ENCODE measurements at regions not wholly inside any gene's neighbourhood (a gene's known extent, or its start where the extent isn't known, plus 50 kb on each side); places are given as distances from the start of the nearest gene placed in this dataset.
"Not testable (repeated sequence)": the region's sequence is repeated elsewhere in the genome, so short reads cannot be mapped to it uniquely, and the experiment has no call there.

DNA sequence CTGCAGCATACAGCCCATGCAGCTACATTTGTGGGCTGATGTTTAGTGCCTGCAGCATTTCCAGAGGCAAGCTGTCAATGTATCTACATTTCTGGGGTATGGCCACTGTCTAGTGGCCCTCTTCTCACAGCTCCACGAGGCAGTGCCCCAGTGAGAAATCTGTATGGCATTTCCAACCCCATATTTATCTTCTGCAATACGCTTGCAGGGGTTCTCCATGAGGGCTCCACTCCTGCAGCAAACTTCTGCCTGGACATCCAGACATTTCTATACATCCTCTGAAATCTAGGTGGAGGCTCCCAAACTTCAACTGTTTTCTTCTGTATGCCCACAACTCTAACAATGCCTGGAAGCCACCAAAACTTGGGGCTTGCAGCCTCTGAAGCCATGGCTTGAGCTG lies 502.3 kb downstream of the C6orf118 start:
- no peak for DNase-seq

DNA sequence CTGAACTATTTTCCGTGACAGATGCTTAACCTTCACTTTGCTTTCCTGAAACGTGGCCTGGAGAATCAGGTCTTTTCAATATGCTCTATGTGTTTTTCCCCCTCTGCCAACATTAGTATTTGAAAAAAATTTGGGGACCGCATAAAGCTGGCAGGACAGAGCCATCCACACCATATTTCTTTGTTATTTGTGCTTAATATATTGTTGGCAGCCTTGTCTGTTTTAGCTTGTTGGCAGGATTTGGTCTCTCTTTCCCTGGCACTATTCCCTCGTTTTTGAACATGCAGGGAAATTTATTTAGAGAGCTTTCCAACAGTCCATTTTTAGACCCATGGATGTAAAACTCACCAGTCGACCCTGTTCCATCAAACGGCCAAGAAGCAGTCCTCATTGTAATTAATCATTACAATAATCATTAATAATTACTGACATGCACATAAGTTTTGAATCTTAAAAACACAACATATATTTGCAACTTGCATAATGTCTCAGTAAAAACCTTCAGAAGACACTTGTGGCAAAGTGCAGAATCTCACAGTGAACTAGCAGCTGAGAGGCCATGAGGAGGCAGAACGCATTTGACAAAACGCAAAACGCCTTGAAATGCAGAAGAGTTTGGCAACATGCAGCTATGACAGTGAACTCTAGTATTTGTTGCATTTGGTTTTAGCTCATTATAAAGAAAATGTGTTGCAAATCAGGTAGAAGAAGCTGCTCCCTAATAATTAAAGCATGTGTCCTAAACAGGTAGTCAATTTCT lies 514.2 kb downstream of the C6orf118 start:
- DNase-seq: no peak

DNA sequence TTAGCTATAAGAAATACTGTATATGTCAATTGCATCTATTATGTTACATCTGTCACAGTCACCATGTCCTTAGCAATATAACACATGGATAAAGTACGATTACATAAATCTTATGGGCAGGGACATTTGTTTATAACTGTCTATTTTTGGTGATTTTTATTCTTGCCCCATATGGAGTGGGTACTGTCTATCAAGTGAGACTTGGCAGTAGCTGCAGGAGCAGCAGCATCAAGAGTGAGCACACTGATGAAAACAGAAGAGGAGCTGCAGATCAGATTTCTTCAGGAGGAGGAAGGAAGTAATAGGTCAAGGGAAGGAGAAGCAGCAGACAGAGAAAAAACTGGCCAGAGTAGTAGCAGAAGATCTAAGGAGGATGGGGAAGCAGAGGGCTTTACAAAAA lies 516.7 kb downstream of the C6orf118 start:
- no peak for DNase-seq

DNA sequence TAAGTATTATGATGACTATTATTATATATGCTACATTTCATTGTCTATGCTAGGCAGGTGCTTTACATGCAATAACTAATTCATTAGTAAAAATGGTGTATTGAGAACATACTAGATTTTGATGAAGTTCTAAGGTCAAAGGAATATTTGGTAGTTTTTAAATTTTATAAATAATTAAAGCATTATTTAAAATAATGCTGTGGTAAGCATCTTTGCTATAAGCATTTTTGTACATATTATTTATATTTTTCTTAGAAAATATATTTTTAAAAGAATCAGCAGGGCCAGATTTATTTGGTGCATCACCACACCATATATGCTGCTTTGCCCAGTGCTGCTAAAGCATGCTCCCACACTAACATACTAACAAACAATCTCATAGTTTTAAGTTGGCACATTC lies 517.9 kb downstream of the C6orf118 start:
- DNase-seq: no peak

DNA sequence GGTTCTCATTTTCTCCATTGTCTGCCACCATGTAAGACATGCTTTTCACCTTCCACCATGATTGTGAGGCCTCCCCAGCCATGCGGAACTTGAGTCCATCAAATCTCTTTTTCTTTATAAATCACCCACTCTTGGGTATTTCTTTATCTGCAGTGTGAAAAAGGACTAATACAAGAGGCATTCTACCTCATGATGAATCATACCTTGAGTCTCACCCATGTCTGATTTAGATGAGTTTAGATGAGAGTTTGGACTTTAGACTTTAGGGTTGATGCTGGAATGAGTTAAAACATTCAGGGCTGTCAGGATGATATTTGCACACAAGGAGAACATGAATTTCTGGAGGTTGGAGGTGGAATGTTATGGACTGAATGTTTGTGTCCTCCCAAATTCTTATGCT lies 545.6 kb downstream of the C6orf118 start:
- DNase-seq: no peak

DNA sequence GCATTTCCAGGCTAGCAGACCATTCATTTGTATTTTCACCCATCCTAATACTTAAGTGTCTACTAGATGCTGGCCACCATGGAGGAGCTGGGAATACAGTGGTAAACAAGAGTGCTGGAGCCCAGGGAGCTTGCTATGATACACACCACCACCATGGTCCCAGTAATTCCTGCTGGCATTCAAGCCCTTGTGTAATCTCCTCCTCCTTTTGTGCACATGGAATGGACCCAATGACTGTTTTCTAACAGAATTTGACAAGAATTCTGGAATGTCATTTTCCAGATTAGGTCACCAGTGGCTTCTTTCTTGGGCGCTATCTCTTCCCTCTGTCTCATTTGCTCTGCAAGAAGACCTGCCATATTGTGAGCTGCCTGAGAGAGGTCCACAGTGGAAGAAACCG lies 552.0 kb downstream of the C6orf118 start:
- no peak for DNase-seq

DNA sequence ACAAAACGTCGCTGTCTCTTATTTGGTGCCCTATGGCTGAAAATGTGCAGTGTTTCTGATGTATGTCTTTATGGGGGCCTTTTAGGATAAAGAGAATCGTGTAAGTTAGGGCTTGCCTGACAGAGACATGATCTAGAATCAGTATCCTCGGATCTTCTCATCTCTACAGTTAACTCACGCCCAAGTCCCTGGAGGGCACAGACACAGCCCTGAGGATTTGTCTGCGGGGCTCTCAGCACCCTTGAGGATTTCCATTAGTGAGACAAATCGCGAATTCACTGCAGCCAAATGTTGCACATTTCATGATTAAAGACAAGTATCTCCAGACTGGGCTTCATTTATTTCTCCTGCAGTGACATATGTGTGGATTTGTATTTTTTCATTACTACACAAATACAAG lies 552.7 kb downstream of the C6orf118 start:
- DNase-seq: no peak

DNA sequence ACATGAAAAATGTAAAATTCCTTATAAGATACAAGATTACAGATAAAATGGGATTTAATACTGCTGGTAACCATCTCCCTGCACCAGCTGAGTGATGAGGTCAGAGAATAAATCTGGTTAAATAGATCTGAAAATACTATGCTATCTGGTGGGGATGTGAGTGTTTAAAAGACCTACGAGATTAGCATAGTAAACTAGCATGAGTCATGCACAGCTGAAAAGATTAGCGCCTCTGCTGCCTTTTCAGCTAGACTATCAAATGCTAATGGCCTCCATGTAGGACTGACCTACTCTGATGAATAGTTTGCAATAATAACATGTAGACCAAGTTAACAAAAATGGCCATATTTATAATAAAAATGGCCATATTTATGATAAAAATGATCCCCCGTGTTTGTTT lies 553.3 kb downstream of the C6orf118 start:
- DNase-seq: no peak

DNA sequence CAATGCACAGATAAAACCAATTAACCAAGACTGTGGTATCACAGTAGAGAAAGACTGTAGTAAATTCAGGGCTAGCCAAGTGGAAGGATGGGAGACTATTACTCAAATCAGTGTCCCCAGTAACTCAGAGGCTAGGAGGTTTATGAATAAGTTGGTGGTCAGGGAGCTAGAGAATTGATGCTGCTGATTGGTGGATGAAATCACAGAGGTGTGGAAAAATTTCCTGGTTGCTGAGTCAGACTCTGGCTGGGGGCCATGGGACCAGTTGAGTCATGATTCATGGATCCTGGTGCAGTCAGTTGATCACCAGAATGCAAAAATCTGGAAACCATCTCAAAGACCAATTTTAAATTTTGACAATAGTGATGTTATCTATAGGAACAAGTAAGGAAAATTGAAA lies 555.9 kb downstream of the C6orf118 start:
- no peak for DNase-seq

DNA sequence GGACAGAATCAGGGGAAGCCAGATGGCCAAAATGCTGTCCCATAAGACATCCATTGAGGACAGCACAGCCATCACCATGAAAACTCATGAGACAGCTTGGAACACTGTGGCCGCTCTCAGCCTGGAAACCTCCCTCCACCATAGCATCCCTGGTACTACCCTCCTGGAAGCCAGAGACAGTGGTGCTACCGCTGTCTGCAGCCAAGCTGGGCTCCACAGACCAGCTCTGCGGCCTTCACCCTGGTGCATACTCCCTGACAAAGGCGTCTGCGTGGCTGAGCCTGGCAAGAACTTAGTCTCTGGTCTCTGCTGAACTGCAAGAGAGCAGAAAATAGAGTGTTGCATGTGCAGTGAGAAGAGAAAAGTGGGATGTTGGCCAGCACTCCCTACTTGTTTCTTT lies 558.0 kb downstream of the C6orf118 start:
- no peak for DNase-seq

DNA sequence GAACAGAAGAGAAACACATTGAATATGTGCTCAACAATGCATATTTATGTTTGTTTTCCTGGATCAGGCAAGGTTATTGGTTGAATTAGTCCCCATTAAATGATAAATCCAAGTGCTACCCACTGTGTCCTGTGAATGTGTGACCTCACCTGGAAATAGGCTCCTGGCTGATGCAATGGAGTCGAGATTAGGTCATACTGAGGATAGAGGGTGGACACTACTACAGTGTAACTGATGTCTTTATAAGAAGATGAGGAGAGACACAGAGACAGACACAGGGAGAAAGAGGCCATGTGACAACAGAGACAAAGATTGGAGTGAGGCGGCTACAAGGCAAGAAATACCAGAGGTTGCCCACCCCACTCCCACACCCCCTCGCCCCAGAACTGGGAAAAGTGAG lies 559.3 kb downstream of the C6orf118 start:
- no peak for DNase-seq

DNA sequence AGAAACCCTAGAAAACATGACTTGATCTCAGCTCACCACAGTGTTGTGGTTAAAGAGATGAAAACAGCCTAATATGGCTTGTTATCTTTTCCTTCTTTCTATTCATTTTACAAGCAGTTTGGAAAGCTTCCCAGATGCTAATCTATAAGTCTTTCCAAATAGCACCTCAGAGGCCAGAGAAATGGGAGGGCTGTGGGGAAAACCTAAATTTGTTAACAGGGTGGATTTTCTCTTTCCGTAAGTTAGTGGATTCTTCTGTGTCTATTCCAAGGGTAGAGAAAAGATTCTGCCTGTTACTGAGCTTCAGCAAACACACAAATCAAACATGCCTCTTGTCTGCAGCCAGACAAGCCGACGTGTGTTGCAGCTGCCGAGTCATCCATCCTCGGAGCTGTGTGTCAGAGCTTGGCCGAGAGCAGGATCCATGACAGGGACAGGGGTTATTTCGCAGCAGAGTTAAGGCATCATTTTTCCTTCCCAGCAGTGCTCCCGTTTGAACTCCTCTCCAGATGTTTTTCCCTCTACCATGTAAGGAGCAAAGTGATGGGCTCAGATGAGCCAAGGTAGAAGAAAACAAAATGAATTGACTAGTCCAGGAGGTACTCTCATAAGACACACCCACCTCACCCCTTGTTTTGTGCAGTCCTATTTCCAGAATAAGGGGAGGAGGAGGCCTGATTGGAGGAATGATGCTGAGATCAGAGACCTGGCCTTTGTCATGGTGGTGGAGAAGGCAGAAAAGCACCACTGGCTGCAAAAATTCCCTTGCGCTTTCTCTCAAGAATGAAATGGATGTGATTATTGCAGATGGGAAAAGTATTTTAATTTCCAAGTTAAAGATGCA lies 560.0 kb downstream of the C6orf118 start:
- DNase-seq: peak; percentile 1 to 15

DNA sequence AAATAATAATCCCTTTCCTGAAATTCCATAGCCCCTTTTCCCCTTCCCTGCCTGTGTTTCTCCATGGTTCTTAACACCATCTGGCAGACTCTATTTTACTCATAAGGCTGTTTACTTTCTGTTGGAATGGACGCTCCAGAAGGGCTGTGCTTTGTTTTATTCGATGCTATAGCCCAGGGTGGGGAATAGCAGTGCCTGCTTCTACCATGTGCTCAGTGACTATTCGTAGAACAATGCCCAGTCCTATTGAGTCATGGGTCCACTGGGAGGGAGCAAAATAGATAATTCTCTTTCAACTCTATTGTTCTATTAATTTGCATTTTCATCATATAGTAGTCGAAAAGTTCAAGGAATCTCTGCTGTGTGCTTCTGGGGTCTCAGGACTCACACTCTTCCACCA lies 565.1 kb downstream of the C6orf118 start:
- DNase-seq: no peak

DNA sequence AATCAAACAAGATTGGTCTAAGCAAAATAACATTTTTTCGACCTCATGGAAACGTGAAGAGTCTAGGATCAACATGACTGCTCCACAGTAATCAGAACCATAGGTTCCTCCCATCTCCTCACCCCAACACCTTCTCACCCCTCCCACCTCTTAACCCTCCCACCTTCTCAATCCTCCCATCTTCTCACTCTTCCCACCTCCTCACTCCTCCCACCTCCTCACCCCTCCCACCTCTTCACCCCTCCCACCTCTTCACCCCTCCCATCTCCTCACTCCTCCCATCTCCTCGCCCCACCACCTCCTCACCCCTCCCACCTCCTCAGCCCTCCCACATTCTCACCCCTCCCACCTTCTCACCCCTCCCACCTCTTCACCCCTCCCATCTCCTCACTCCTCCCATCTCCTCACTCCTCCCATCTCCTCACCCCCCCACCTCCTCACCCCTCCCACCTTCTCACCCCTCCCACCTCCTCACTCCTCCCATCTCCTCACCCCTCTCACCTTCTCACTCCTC lies 567.4 kb downstream of the C6orf118 start:
- DNase-seq: no peak

DNA sequence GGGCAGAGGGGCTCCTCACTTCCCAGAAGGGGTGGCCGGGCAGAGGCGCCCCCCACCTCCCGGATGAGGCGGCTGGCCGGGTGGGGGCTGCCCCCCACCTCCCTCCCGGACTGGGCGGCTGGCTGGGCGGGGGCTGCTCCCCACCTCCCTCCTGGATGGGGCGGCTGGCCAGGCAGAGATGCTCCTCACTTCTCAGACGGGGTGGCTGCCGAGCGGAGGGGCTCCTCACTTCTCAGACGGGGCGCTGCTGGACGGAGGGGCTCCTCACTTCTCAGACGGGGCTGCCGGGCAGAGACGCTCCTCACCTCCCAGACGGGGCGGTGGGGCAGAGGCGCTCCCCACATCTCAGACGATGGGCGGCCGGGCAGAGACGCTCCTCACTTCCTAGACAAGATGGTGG lies 573.3 kb downstream of the C6orf118 start:
- DNase-seq: not testable (repeated sequence)

DNA sequence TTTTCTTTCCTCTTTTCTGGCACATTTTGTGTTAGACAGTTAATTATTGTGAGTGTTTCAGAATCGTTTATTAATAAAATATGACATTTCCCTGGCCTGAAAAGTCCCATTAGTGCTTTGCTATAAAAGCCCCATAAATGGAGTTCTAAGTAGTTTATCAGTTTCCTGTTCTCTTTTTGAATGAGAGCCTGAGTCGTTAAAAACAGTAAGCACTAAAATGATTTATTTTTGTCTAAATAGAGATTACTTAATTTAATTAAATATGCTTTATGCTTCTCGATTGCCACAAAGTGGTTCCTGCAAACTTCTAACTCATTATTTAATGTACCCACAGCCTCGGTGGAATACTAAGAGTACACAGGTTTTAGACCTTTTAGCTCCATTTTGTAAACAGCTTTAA lies 577.9 kb downstream of the C6orf118 start:
- DNase-seq: no peak

DNA sequence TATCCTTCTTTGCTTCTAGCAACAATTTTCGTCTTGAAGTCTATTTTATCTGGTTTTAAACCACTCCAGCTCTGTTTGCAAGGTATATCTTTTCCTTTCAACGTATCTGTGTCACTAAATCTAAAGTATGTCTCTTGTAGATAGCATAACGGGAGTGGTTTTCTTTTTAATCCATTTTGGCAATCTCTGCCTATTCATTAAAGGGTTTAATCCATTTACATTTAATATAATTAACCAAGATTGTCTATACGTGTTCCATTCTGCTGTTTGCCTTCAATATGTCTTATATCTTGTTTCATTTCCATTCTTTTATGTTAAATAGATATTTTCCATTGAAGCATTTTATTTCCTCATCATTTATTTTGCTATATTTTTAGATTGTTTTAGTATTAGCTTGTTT lies 587.9 kb downstream of the C6orf118 start:
- no peak for DNase-seq

DNA sequence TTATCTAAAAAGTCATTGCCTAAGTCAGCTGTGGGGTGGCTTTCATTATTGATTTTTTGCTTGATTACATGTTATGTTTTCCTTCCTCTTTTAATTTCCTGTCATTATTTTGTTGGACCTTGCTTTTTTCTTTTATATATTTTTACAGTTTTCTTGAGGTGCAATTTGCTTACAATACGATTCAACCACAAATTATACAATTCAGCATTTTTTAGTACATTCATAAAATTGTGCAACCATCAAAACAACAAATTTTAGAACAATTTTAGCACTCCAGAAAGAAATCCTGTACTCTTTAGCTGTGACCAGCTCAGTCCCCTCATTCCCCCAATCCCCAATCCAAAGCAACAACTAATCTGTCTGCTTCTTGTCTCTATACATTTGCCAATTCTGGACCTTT lies 608.9 kb downstream of the C6orf118 start:
- DNase-seq: no peak

DNA sequence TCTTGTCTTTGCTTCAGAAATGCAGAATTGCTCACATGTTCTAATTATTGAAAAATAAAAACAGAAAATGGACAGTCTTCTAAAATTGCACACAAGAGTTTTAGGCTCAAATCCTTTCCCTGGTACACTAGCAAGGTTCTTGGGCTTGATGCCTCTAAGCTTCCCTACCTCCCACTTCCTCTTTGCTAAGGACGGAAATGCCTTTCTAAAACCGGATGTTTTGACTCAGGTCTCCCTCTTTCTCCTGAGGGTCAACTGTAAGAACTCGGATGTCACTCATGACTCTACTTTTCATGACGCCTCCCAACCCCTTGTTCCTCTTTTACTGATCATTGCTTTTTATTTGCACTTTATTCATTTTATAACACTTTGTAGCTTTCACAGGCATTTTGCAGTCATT lies 613.5 kb downstream of the C6orf118 start:
- no peak for DNase-seq

DNA sequence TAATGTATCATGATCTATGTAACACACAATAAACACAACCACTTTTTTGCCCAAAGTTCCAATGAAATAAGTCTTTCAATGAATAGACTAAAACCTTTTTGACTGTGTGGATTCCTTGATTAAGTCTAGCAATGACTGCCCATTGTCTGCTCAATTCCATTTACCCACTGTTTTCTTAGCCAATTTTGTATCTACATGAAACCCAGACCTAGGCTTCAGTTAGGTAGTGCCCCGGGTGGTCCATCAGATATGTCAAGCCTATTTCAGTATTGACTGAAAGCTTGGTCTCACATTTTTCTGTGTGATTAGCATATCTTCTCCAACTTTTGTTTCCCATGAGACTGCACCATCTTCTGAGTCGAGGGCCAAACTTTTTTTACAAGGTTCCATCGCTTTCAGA lies 615.0 kb downstream of the C6orf118 start:
- no peak for DNase-seq

DNA sequence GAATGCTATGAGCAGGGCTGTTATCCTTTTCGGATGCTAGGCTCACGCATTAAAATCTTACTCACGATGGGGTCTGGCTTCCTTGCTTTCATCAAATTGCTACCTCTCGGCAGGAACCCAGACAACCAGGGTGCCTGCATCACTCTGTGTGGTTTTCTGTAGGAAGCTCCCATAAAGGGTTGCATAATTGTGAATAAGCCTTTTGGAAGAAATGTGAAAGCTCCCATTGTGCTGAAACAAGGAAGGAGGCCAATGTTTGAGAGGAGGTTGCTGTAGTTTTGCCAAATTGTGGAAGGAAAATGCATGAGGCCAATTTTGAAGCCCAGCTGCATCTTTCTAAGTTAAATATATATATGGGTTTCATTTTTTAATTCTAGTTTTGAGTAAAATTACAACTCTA lies 615.5 kb downstream of the C6orf118 start:
- peak in 1 of 2 experiments; percentile 12 for DNase-seq

DNA sequence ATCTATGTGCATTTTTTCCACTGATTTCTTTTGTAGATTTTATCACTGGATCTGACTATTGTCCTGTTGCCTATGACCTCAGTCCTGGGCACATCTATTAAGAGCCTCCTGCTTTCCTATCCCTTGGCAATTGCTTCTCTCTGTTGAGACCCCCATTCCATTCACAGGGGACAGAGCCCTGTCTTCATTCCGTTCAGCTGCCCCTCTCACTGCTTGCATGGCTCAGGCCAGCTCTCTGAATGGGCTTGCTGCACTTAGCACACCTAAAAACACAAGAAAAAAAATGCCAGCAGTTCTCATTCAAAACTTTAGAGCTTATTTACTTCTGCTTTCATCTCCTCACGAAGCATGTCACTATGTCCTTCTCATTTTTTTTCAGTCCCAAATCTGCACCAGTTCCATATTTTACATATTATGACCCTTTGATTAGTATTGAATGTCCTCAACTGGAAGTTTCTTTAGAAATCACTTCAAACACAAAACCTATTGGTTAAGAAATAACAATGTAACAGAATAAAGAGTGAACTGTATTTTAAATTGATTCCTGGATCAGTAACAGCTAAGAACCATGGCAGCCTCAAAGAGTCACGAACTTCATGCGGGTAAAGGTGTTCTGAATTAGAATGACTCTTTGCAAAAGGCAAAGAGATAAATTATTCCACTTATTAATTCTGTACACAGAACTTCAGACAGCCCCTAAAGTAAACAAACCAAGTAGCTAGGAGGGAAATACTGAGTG lies 616.5 kb downstream of the C6orf118 start:
- no peak for DNase-seq

DNA sequence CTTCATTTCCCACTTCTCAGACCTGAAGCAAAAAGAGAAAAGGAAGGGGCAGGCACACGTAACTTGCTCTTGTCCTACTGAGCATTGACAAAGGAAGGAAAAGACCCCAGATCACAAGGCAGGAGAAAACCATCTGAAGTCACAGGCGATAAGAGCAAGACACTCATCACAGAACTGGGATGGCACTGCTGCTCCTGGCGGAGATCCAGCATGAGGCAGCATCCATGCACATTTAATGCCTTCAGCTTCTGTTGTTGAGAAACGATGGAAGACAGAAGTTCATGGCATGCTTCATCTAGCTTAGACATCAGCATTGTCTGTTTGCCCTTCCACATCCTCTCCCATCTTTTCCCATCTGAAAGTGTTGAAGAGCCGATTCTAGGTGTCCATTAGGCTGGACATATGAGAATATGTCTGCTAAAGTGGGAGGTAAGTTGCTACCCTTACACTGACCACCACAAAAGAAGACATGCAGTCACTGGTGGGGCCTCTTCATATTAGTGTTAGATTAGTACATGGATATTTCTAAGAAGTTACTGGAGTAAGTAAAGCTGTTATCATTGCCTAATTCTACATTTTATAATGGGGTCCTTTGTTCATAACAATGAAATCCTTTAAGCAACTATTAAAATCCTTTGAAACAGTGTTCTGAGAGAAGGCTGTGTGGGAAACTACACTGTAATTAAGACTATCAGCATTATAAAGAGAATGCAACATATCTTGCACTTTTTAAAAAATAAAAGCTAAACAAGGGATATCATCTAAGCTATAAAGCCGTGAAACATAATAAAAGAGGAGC lies 618.5 kb downstream of the C6orf118 start:
- DNase-seq: no peak

Measured in NCI-H2081 (cell line).